GM23338 (cell line): ENCODE measurements at regions not wholly inside any gene's neighbourhood (a gene's known extent, or its start where the extent isn't known, plus 50 kb on each side); places are given as distances from the start of the nearest gene placed in this dataset.

Experiments
- ATAC-seq: fragments of 200-7000 bp; cut with Tn5 transposase; 3 replicates; pipeline ENCODE4 v1.9.1; 2020
- DNase-seq: peaks from one replicate; pipeline ENCODE4 v3.0.0-alpha.2; 2015; ENCODE audit warnings: low spot score
- H2AFZ ChIP-seq: fragments of 200-600 bp; sonication (generic); 2 replicates; pipeline ENCODE4 v1.8.0; 2016; ENCODE audit warnings: antibody characterized with exemption, mild to moderate bottlenecking, moderate library complexity
- H3F3A ChIP-seq: fragments of 200-600 bp; sonication (generic); replicated peaks from 2 replicates; pipeline ENCODE4 v1.8.0; 2017; ENCODE audit warnings: antibody characterized with exemption, mixed run types, low read depth
- H3K27ac ChIP-seq: fragments of 200-600 bp; sonication (generic); 2 replicates; pipeline ENCODE4 v1.6.1; 2016; ENCODE audit warnings: low read depth
- H3K27me3 ChIP-seq: fragments of 200-600 bp; sonication (generic); 2 replicates; pipeline ENCODE4 v1.8.0; 2016; ENCODE audit warnings: mild to moderate bottlenecking, mixed run types, moderate library complexity; ENCODE audit not compliant: insufficient read depth
- H3K36me3 ChIP-seq: fragments of 200-600 bp; sonication (generic); 2 replicates; pipeline ENCODE4 v1.8.0; 2016; ENCODE audit warnings: mild to moderate bottlenecking; ENCODE audit not compliant: insufficient read depth
- H3K4me1 ChIP-seq: fragments of 200-600 bp; sonication (generic); 2 replicates; pipeline ENCODE4 v1.8.0; 2016; ENCODE audit warnings: mild to moderate bottlenecking, moderate library complexity; ENCODE audit not compliant: insufficient read depth
- H3K4me2 ChIP-seq: fragments of 200-600 bp; sonication (generic); 2 replicates; pipeline ENCODE4 v1.7.1; 2017; ENCODE audit warnings: mixed run types
- H3K4me3 ChIP-seq: fragments of 200-600 bp; sonication (generic); 2 replicates; pipeline ENCODE4 v1.6.1; 2016; ENCODE audit warnings: mixed run types
- H3K79me2 ChIP-seq: fragments of 200-600 bp; sonication (generic); replicated peaks from 2 replicates; pipeline ENCODE4 v1.8.0; 2017; ENCODE audit warnings: mild to moderate bottlenecking; ENCODE audit not compliant: insufficient read depth
- H3K9me2 ChIP-seq: fragments of 200-600 bp; sonication (generic); 2 replicates; pipeline ENCODE4 v1.8.0; 2017; ENCODE audit not compliant: insufficient read depth
- H4K20me1 ChIP-seq: fragments of 200-600 bp; sonication (generic); replicated peaks from 2 replicates; pipeline ENCODE4 v1.8.0; 2017; ENCODE audit warnings: mild to moderate bottlenecking; ENCODE audit not compliant: insufficient read depth
- H3K27ac Mint-ChIP-seq: 2 replicates; pipeline ENCODE4 v1.8.0; 2020; ENCODE audit warnings: inconsistent platforms, mild to moderate bottlenecking, moderate library complexity, mixed read lengths
- H3K27me3 Mint-ChIP-seq: 3 replicates; pipeline ENCODE4 v1.8.0; 2022; ENCODE audit warnings: low read depth, mild to moderate bottlenecking, moderate library complexity, mixed read lengths, inconsistent platforms; ENCODE audit not compliant: insufficient read depth, poor library complexity
- H3K36me3 Mint-ChIP-seq: 3 replicates; pipeline ENCODE4 v1.8.0; 2021; ENCODE audit warnings: low read depth, mild to moderate bottlenecking, inconsistent platforms, moderate library complexity, mixed read lengths
- H3K4me1 Mint-ChIP-seq: 3 replicates; pipeline ENCODE4 v1.8.0; 2020; ENCODE audit warnings: mild to moderate bottlenecking, inconsistent platforms, mixed read lengths
- H3K4me3 Mint-ChIP-seq: 3 replicates; pipeline ENCODE4 v1.8.0; 2021; ENCODE audit warnings: moderate library complexity, mild to moderate bottlenecking, inconsistent platforms, mixed read lengths
- H3K9me3 Mint-ChIP-seq: 3 replicates; pipeline ENCODE4 v1.8.0; 2020; ENCODE audit warnings: moderate library complexity, mild to moderate bottlenecking, inconsistent platforms, mixed read lengths
- CREB1 ChIP-seq: fragments of 250-450 bp; sonication (Bioruptor Pico); IDR thresholded peaks from 2 replicates; pipeline ENCODE4 v1.5.0; 2020; ENCODE audit warnings: low read depth, mild to moderate bottlenecking, moderate library complexity
- CTCF ChIP-seq, 2 experiments: fragments of 200-600 bp in 1 of 2; sonication (generic) in 1 of 2; conservative IDR thresholded peaks; 2 replicates each; pipeline versions ENCODE4 v1.5.1 to v1.6.1; 2016 to 2017; ENCODE audit warnings: antibody characterized with exemption in 2 of 2, low read depth in 2 of 2, mild to moderate bottlenecking in 2 of 2, moderate library complexity in 1 of 2
- ETS1 ChIP-seq: IDR thresholded peaks from 2 replicates; pipeline ENCODE4 v1.6.1; 2016; ENCODE audit warnings: antibody characterized with exemption
- JUNB ChIP-seq: IDR thresholded peaks from one replicate; pipeline ENCODE4 v1.6.1; 2016; ENCODE audit warnings: antibody characterized with exemption; ENCODE audit not compliant: unreplicated experiment
- NANOG ChIP-seq: IDR thresholded peaks from 2 replicates; pipeline ENCODE4 v1.6.1; 2016; ENCODE audit warnings: antibody characterized with exemption, borderline replicate concordance
- POLR2AphosphoS5 ChIP-seq: IDR thresholded peaks from 2 replicates; pipeline ENCODE4 v1.6.1; 2016; ENCODE audit warnings: antibody characterized with exemption, low read depth
- REST ChIP-seq: IDR thresholded peaks from one replicate; pipeline ENCODE4 v1.6.1; 2018; ENCODE audit warnings: antibody characterized with exemption; ENCODE audit not compliant: unreplicated experiment
- ZNF462 ChIP-seq: fragments of 250-450 bp; sonication (Bioruptor Pico); IDR thresholded peaks from 2 replicates; pipeline ENCODE4 v1.5.0; 2020; ENCODE audit warnings: mild to moderate bottlenecking, moderate library complexity

- 0 out of 2 replicates have a peak, but pooled peaks cover 10% of the 10 kb centered on the region for H3K4me1 ChIP-seq
- Mint-ChIP-seq H3K9me3 (no peaks in the 10 kb centered on the region), H3K27ac (no peak overlapping the region), H3K27me3 (no peaks in the 10 kb centered on the region), H3K36me3 (no peaks in the 10 kb centered on the region), H3K4me3 (no peak overlapping the region), H3K4me1 (0 out of 3 replicates have a peak, but pooled peaks cover 2% of the 10 kb centered on the region)
- no peak overlapping the region for H3K4me2 ChIP-seq
- H4K20me1 ChIP-seq, result no peaks in the 10 kb centered on the region
- H3K36me3 ChIP-seq, result no peaks in the 10 kb centered on the region
- no peak overlapping the region for H3K4me3 ChIP-seq
- no peaks in the 10 kb centered on the region for H3F3A ChIP-seq
- ATAC-seq (no peak), DNase-seq (no peak)
- H3K79me2 ChIP-seq, result no peaks in the 10 kb centered on the region
- no peaks in the 10 kb centered on the region for H3K9me2 ChIP-seq
- no peaks in the 10 kb centered on the region for H3K27me3 ChIP-seq
- no peak overlapping the region for H3K27ac ChIP-seq
- no peak overlapping the region for H2AFZ ChIP-seq
- TF ChIP-seq JUNB (no peak), CREB1 (CRISPR knock-in tag) (no peak), POLR2AphosphoS5 (no peak), CTCF (conservative IDR thresholded peaks at IDR 0.05; ENCODE audit: low read depth in 2 of 2) (no peak), NANOG (no peak), REST (no peak), ZNF462 (CRISPR knock-in tag) (no peak), ETS1 (no peak)
These were observed 365.8 kb upstream of the SEMA6D start for GRCh38 chr15:47351501-47351900.
